ENCODE measurements at regions not wholly inside any gene's neighbourhood (a gene's known extent, or its start where the extent isn't known, plus 50 kb on each side); places are given as distances from the start of the nearest gene placed in this dataset.

GRCh38 chr3:35078780-35079179 is 560.5 kb upstream of the ARPP21 start:
- Histone ChIP-seq H3K4me3 (ENCODE audit: low read depth, low read length) (no peak overlapping the region), H3K36me3 (ENCODE audit: control insufficient read depth, insufficient read depth, low read length) (no peaks in the 10 kb centered on the region), H3K27me3 (ENCODE audit: control insufficient read depth, insufficient read depth, low read length) (no peaks in the 10 kb centered on the region)
- CTCF ChIA-PET = no interaction called here
- POLR2A ChIA-PET = no interaction called here
- DNase-seq (ENCODE audit: low read depth) = no peak
- TF ChIP-seq CTCF (IDR thresholded peaks at IDR 0.05; ENCODE audit: insufficient read depth, low read depth, low read length) = no peak

GRCh38 chr3:35079403-35079802 is 559.9 kb upstream of the ARPP21 start:
- CTCF ChIA-PET = interaction anchor here (0.6 kb wide), 1 partner anchor 517 kb away, joined by 4 read pairs; no protein-coding TSS in a partner anchor
- H3K4me3 ChIP-seq (ENCODE audit: low read depth, low read length) = no peak overlapping the region
- DNase-seq (ENCODE audit: low read depth) = no peak
- no peaks in the 10 kb centered on the region for H3K27me3 ChIP-seq (ENCODE audit: control insufficient read depth, insufficient read depth, low read length)
- no peak for TF ChIP-seq CTCF (IDR thresholded peaks at IDR 0.05; ENCODE audit: insufficient read depth, low read depth, low read length)
- POLR2A ChIA-PET = no interaction called here
- no peaks in the 10 kb centered on the region for H3K36me3 ChIP-seq (ENCODE audit: control insufficient read depth, insufficient read depth, low read length)

GRCh38 chr3:35081899-35082298 is 557.4 kb upstream of the ARPP21 start:
- POLR2A ChIA-PET = no interaction called here
- CTCF ChIA-PET = interaction anchor here (0.6 kb wide), 1 partner anchor 30 kb away, joined by 4 read pairs; no protein-coding TSS in a partner anchor
- no peak for TF ChIP-seq CTCF (IDR thresholded peaks at IDR 0.05; ENCODE audit: insufficient read depth, low read depth, low read length)
- DNase-seq (ENCODE audit: low read depth) = no peak
- Histone ChIP-seq H3K36me3 (ENCODE audit: control insufficient read depth, insufficient read depth, low read length) (no peaks in the 10 kb centered on the region), H3K27me3 (ENCODE audit: control insufficient read depth, insufficient read depth, low read length) (no peaks in the 10 kb centered on the region), H3K4me3 (ENCODE audit: low read depth, low read length) (no peak overlapping the region)

GRCh38 chr3:35088943-35089342 is 550.4 kb upstream of the ARPP21 start:
- ChIA-PET POLR2A (no interaction called here), CTCF (no interaction called here)
- DNase-seq (ENCODE audit: low read depth) = no peak
- Histone ChIP-seq H3K4me3 (ENCODE audit: low read depth, low read length) (no peak overlapping the region), H3K36me3 (ENCODE audit: control insufficient read depth, insufficient read depth, low read length) (no peaks in the 10 kb centered on the region), H3K27me3 (ENCODE audit: control insufficient read depth, insufficient read depth, low read length) (no peaks in the 10 kb centered on the region)
- no peak for TF ChIP-seq CTCF (IDR thresholded peaks at IDR 0.05; ENCODE audit: insufficient read depth, low read depth, low read length)

GRCh38 chr3:35114686-35115085 is 524.6 kb upstream of the ARPP21 start:
- DNase-seq (ENCODE audit: low read depth) = no peak
- Histone ChIP-seq H3K36me3 (ENCODE audit: control insufficient read depth, insufficient read depth, low read length) (no peaks in the 10 kb centered on the region), H3K4me3 (ENCODE audit: low read depth, low read length) (no peak overlapping the region), H3K27me3 (ENCODE audit: control insufficient read depth, insufficient read depth, low read length) (no peaks in the 10 kb centered on the region)
- ChIA-PET CTCF (no interaction called here), POLR2A (no interaction called here)
- no peak for TF ChIP-seq CTCF (IDR thresholded peaks at IDR 0.05; ENCODE audit: insufficient read depth, low read depth, low read length)

Data from BJ (cell line).